Lower leg skin (tissue), 4 donors: ENCODE measurements at regions not wholly inside any gene's neighbourhood (a gene's known extent, or its start where the extent isn't known, plus 50 kb on each side); places are given as distances from the start of the nearest gene placed in this dataset.

ENCODE experiments used
- DNase-seq, 2 donors: peaks; one replicate each; pipeline ENCODE4 v3.0.0-alpha.2; 2019; ENCODE audit warnings: low spot score in 2 of 2
- H3K4me3 ChIP-seq: fragments of 200-600 bp; sonication (generic); 2 replicates; pipeline ENCODE4 v1.5.1; 2017; ENCODE audit warnings: mild to moderate bottlenecking, low read depth; ENCODE audit not compliant: poor library complexity, severe bottlenecking
- CTCF ChIP-seq, 3 donors: fragments of 450-650 bp; IDR thresholded peaks; one replicate each; pipeline ENCODE4 v1.5.1; 2016; ENCODE audit warnings: antibody characterized with exemption in 3 of 3, mild to moderate bottlenecking in 3 of 3, moderate library complexity in 2 of 3
- POLR2A ChIP-seq, 2 donors: fragments of 450-650 bp; IDR thresholded peaks; one replicate each; pipeline ENCODE4 v1.6.1; 2016 to 2017; ENCODE audit warnings: antibody characterized with exemption in 2 of 2, mild to moderate bottlenecking in 1 of 2, moderate library complexity in 1 of 2
- WGBS, 2 donors: methylation state at CpG; one replicate each; pipeline ENCODE4 v1.1.5; 2018; 5-methylcytosine and 5-hydroxymethylcytosine counted together
- intact Hi-C: fragments of 100-400 bp; cut with DNase I; formaldehyde crosslinking; loops from one replicate; pipeline ENCODE4 v1.15.0; 2023; ENCODE audit warnings: low total_unique reads

GRCh38 chr1:96492236-96492635 is 229.3 kb upstream of the PTBP2 start:
- H3K4me3 ChIP-seq, result no peak overlapping the region
- TF ChIP-seq POLR2A (IDR thresholded peaks at IDR 0.05) (no peak), CTCF (IDR thresholded peaks at IDR 0.05) (no peak)
- 65 to 73% methylated on average over 4 of the region's 4 CpGs for WGBS, 2 donors
- DNase-seq, result no peak
- intact Hi-C loops, result no loop called here

DNA sequence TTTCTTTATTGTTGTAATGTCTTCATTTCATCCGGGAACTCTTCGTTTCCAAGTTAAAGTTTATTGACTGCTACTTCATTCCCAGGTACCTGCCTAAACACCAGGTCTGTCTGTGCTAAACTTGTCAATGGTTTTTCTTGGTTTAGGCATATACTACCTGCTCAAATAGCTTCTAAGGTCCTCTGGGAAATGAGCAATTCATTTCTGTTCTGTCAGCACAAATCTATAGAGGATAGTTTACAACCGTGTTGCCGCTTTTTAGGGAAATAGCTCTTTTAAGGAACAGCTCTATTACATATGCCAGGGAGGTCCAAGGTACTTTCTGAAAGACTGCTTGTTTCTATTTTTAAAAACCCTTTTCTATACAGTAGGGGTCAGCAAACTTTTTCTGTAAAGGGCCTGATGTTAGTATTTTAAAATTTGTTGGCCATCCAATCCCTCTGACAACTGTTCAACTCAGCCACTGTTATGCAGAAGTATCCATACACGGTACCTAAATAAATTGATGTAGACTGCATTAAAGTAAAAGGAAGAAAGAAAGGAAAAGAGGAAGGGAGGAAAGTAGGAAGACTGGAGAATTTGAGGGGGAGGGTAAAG is 222.7 kb upstream of the PTBP2 start:
- no peak for DNase-seq
- intact Hi-C loops, result no loop called here
- 79 to 81% methylated on average over 5 of the region's 5 CpGs for WGBS, 2 donors
- TF ChIP-seq POLR2A (IDR thresholded peaks at IDR 0.05) (no peak), CTCF (IDR thresholded peaks at IDR 0.05) (no peak)
- H3K4me3 ChIP-seq, result no peak overlapping the region

DNA sequence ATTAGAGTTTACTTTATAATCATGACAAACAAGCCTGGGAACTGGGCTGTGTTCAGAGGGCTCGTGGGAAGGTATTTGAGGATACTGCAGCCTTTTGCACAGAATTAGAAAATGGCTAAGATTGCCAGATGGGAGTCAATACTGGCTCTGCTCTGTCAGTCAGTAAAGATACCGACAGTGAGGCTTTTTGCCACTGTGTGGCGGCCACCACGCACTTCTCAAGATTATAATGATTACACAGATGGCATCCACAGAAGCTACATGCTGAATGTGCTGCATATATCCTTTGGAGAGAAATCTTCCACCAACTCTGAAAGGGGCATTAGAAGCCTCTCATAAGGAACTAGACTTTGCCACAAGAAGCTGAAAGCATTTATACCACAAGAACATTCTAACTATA is 213.4 kb upstream of the PTBP2 start:
- no peak for TF ChIP-seq CTCF (IDR thresholded peaks at IDR 0.05)
- TF ChIP-seq POLR2A (IDR thresholded peaks at IDR 0.05), result no peak
- H3K4me3 ChIP-seq, result no peak overlapping the region
- no peak for DNase-seq
- WGBS, 2 donors, result 64 to 79% methylated on average over 4 of the region's 4 CpGs
- intact Hi-C loops, result no loop called here

GRCh38 chr1:96509339-96509738 is 212.2 kb upstream of the PTBP2 start:
- 82 to 93% methylated on average over 1 of the region's 1 CpG for WGBS, 2 donors
- intact Hi-C loops, result no loop called here

GRCh38 chr1:96509951-96510350 is 211.6 kb upstream of the PTBP2 start:
- TF ChIP-seq POLR2A (IDR thresholded peaks at IDR 0.05) (no peak), CTCF (IDR thresholded peaks at IDR 0.05) (no peak)
- DNase-seq, result no peak
- WGBS, 2 donors, result 81 to 84% methylated on average over 2 of the region's 2 CpGs
- intact Hi-C loops, result no loop called here
- no peak overlapping the region for H3K4me3 ChIP-seq

More at GRCh38 chr1:96509339-96509738, 212.2 kb upstream of the PTBP2 start:
- no peak for DNase-seq
- no peak for TF ChIP-seq CTCF (IDR thresholded peaks at IDR 0.05)
- no peak for TF ChIP-seq POLR2A (IDR thresholded peaks at IDR 0.05)
- H3K4me3 ChIP-seq, result no peak overlapping the region

DNA sequence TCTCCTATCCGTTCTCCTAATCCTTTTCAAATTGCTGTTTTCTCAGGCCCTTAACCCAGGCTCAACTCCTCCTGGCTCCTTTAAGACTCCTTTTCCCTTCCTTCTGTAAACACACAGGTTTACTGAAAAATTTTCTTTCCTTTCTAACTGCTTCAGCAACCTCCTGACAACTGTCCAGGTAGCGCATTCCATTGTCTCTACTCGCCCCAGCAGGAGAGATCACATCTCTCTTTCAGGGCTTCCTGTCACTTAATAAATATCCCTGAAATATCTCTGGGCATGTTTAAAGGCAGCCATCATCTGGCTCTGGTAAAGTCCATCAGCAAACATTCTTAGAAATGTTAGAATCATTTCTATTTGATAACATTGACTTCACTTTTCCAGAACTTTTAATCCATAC is 211.2 kb upstream of the PTBP2 start:
- no peak overlapping the region for H3K4me3 ChIP-seq
- WGBS, 2 donors, result 50 to 55% methylated on average over 3 of the region's 3 CpGs
- TF ChIP-seq POLR2A (IDR thresholded peaks at IDR 0.05), result no peak
- no peak for TF ChIP-seq CTCF (IDR thresholded peaks at IDR 0.05)
- no peak for DNase-seq
- intact Hi-C loops, result no loop called here
